ENCODE measurements at regions not wholly inside any gene's neighbourhood (a gene's known extent, or its start where the extent isn't known, plus 50 kb on each side); places are given as distances from the start of the nearest gene placed in this dataset.

- Histone ChIP-seq H3K27me3 (ENCODE audit: control insufficient read depth in 2 of 2, insufficient read depth in 2 of 2, low read length in 2 of 2) (no peaks in the 10 kb centered on the region), H3K36me3 (ENCODE audit: control insufficient read depth in 2 of 2, insufficient read depth in 2 of 2, low read length in 2 of 2) (no peaks in the 10 kb centered on the region), H3K4me3 (ENCODE audit: low read length in 2 of 2) (no peak overlapping the region), H3K9ac (ENCODE audit: low read depth in 1 of 2, low read length in 2 of 2) (no peak overlapping the region), H3K4me1 (ENCODE audit: control insufficient read depth in 2 of 2, insufficient read depth in 2 of 2, low read length in 2 of 2) (peaks cover 8% of the 10 kb centered on the region in 2 donors), H3K27ac (ENCODE audit: low read depth in 2 of 2, low read length in 2 of 2) (no peak overlapping the region), H3K9me3 (ENCODE audit: control insufficient read depth in 2 of 2, low read length in 2 of 2) (no peaks in the 10 kb centered on the region)
Observed at GRCh38 chr4:153148791-153149190, 55.5 kb upstream of the TRIM2 start.

GRCh38 chr4:153151535-153152455 is 52.4 kb upstream of the TRIM2 start:
- H3K4me1 ChIP-seq (ENCODE audit: control insufficient read depth in 2 of 2, insufficient read depth in 2 of 2, low read length in 2 of 2): peaks cover 6 to 12% of the 10 kb centered on the region in 2 donors
- no peaks in the 10 kb centered on the region for H3K36me3 ChIP-seq (ENCODE audit: control insufficient read depth in 2 of 2, insufficient read depth in 2 of 2, low read length in 2 of 2)
- H3K27ac ChIP-seq (ENCODE audit: low read depth in 2 of 2, low read length in 2 of 2): peak overlapping the region; percentile 88
- H3K9ac ChIP-seq (ENCODE audit: low read depth in 1 of 2, low read length in 2 of 2): peak overlapping the region in 1 of 2 donors; percentile 78
- no peaks in the 10 kb centered on the region for H3K9me3 ChIP-seq (ENCODE audit: control insufficient read depth in 2 of 2, low read length in 2 of 2)
- H3K4me3 ChIP-seq (ENCODE audit: low read length in 2 of 2): peak overlapping the region; percentile 69 to 70
- H3K27me3 ChIP-seq (ENCODE audit: control insufficient read depth in 2 of 2, insufficient read depth in 2 of 2, low read length in 2 of 2): no peaks in the 10 kb centered on the region

GRCh38 chr4:153152501-153153338 is 51.5 kb upstream of the TRIM2 start:
- H3K27me3 ChIP-seq (ENCODE audit: control insufficient read depth in 2 of 2, insufficient read depth in 2 of 2, low read length in 2 of 2): no peaks in the 10 kb centered on the region
- peak overlapping the region; percentile 88 for H3K27ac ChIP-seq (ENCODE audit: low read depth in 2 of 2, low read length in 2 of 2)
- peak overlapping the region; percentile 69 to 70 for H3K4me3 ChIP-seq (ENCODE audit: low read length in 2 of 2)
- H3K36me3 ChIP-seq (ENCODE audit: control insufficient read depth in 2 of 2, insufficient read depth in 2 of 2, low read length in 2 of 2): no peaks in the 10 kb centered on the region
- peaks cover 6 to 12% of the 10 kb centered on the region in 2 donors for H3K4me1 ChIP-seq (ENCODE audit: control insufficient read depth in 2 of 2, insufficient read depth in 2 of 2, low read length in 2 of 2)
- peak overlapping the region; percentile 42 to 78 for H3K9ac ChIP-seq (ENCODE audit: low read depth in 1 of 2, low read length in 2 of 2)
- H3K9me3 ChIP-seq (ENCODE audit: control insufficient read depth in 2 of 2, low read length in 2 of 2): no peaks in the 10 kb centered on the region

GRCh38 chr4:153153339-153153871 is 50.8 kb upstream of the TRIM2 start:
- peak overlapping the region; percentile 42 to 78 for H3K9ac ChIP-seq (ENCODE audit: low read depth in 1 of 2, low read length in 2 of 2)

GRCh38 chr4:153154007-153154975 is 50.0 kb upstream of the TRIM2 start:
- peaks cover 6 to 12% of the 10 kb centered on the region in 2 donors for H3K4me1 ChIP-seq (ENCODE audit: control insufficient read depth in 2 of 2, insufficient read depth in 2 of 2, low read length in 2 of 2)
- peak overlapping the region; percentile 69 to 70 for H3K4me3 ChIP-seq (ENCODE audit: low read length in 2 of 2)
- H3K36me3 ChIP-seq (ENCODE audit: control insufficient read depth in 2 of 2, insufficient read depth in 2 of 2, low read length in 2 of 2): no peaks in the 10 kb centered on the region
- H3K27me3 ChIP-seq (ENCODE audit: control insufficient read depth in 2 of 2, insufficient read depth in 2 of 2, low read length in 2 of 2): no peaks in the 10 kb centered on the region
- H3K9ac ChIP-seq (ENCODE audit: low read depth in 1 of 2, low read length in 2 of 2): peak overlapping the region; percentile 42 to 78
- peak overlapping the region; percentile 88 for H3K27ac ChIP-seq (ENCODE audit: low read depth in 2 of 2, low read length in 2 of 2)
- H3K9me3 ChIP-seq (ENCODE audit: control insufficient read depth in 2 of 2, low read length in 2 of 2): no peaks in the 10 kb centered on the region

More at GRCh38 chr4:153153339-153153871, 50.8 kb upstream of the TRIM2 start:
- Histone ChIP-seq H3K27ac (ENCODE audit: low read depth in 2 of 2, low read length in 2 of 2) (peak overlapping the region; percentile 88), H3K9me3 (ENCODE audit: control insufficient read depth in 2 of 2, low read length in 2 of 2) (no peaks in the 10 kb centered on the region), H3K27me3 (ENCODE audit: control insufficient read depth in 2 of 2, insufficient read depth in 2 of 2, low read length in 2 of 2) (no peaks in the 10 kb centered on the region), H3K4me3 (ENCODE audit: low read length in 2 of 2) (peak overlapping the region; percentile 69 to 70), H3K36me3 (ENCODE audit: control insufficient read depth in 2 of 2, insufficient read depth in 2 of 2, low read length in 2 of 2) (no peaks in the 10 kb centered on the region), H3K4me1 (ENCODE audit: control insufficient read depth in 2 of 2, insufficient read depth in 2 of 2, low read length in 2 of 2) (peaks cover 6 to 12% of the 10 kb centered on the region in 2 donors)

All from mucosa of rectum (tissue), 2 donors.